ENCODE measurements at regions not wholly inside any gene's neighbourhood (a gene's known extent, or its start where the extent isn't known, plus 50 kb on each side); places are given as distances from the start of the nearest gene placed in this dataset.
"Not testable (repeated sequence)": the region's sequence is repeated elsewhere in the genome, so short reads cannot be mapped to it uniquely, and the experiment has no call there.

DNA sequence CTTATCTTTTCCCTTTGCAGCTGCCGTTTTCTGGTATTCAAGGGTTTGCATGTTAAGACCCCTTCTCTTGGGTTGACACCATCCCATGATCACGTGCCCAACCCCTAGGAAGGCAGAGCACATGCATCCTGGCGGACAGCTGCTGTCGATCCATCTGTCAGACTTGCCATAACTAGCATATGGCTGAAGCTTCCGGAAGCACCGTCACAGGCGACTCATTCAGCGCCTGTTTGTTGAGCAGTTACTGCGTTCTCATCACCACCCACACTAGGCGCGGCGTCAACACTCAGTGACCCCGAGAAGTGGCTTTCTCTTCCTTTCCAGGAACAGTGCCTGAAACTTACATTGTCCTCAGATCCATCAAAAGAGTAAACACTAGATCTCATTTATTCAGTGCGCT, 93.6 kb downstream of the SOX1 start:
- no peak overlapping the region for H3K27ac Mint-ChIP-seq
- no peaks in the 10 kb centered on the region for H3K4me1 Mint-ChIP-seq
- H3K36me3 Mint-ChIP-seq (ENCODE audit: low read depth), result no peaks in the 10 kb centered on the region
- no peak for DNase-seq
- ATAC-seq, result no peak
- H3K27me3 Mint-ChIP-seq, result peaks cover 17% of the 10 kb centered on the region
- H3K4me3 Mint-ChIP-seq, result no peak overlapping the region
- H3K9me3 Mint-ChIP-seq, result peaks cover 6% of the 10 kb centered on the region

DNA sequence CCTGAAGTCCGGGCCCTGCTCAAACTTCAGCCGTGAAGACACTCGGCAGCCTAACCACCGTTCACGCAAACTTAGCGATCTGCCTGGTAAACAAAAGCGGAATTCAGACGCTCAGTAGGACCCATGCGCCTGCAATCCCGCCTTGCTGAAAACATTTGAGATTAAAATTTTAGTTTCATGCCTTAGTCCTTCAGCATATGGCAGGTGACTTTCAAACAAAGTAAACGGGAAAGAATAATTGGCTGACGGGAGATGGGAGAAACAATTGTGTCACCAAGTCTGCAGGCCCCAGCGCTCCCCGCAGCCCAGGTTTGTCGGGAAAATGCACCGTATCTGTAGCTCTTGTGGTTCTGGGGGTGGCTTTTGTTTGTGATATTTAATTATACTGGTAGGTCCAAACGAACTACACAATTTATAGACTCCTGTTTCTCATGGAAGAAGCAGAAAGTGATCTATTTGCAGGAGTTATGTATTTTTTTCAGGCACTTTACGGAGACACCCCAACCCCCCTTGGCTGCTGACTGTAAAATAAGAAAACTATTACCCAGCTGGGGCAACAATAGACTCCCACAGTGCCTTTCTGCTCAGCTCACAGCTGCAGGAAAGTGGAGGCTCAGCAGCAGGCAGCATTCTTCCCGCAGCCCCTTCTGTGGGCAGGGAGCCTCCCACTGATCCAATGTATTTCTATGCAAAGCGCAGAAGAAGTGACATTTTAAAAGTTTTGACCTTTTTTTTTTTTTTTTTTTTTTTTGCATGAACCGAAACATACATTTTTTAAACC, 94.8 kb downstream of the SOX1 start:
- Mint-ChIP-seq H3K27ac (no peak overlapping the region), H3K4me1 (no peaks in the 10 kb centered on the region), H3K4me3 (no peak overlapping the region), H3K27me3 (peaks cover 20% of the 10 kb centered on the region), H3K36me3 (ENCODE audit: low read depth) (no peaks in the 10 kb centered on the region), H3K9me3 (peaks cover 6% of the 10 kb centered on the region)
- ATAC-seq (no peak), DNase-seq (no peak)

DNA sequence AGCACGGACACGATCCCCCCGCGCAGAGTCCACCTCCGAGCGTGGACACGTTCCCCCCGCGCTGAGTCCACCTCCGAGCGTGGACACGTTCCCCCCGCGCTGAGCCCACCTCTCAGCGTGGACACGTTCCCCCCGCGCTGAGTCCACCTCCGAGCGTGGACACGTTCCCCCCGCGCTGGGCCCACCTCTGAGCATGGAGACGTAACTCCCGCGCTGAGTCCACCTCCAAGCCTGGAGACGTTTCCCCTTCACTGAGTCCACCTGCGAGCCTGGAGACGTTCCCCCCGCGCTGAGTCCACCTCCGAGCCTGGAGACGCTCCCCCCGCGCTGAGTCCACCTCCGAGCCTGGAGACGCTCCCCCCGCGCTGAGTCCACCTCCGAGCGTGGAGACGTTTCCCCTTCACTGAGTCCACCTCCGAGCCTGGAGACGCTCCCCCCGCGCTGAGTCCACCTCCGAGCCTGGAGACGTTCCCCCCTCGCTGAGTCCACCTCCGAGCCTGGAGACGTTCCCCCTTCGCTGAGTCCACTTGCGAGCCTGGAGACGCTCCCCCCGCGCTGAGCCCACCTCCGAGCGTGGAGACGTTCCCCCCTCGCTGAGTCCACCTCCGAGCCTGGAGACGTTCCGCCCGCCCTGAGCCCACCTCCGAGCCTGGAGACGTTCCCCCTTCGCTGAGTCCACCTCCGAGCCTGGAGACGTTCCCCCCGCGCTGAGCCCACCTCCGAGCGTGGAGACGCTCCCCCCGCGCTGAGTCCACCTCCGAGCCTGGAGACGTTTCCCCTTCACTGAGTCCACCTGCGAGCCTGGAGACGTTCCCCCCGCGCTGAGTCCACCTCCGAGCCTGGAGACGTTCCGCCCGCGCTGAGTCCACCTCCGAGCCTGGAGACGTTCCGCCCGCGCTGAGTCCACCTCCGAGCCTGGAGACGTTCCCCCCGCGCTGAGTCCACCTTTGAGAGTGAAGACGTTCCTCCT, 97.0 kb downstream of the SOX1 start:
- H3K36me3 Mint-ChIP-seq (ENCODE audit: low read depth); H3K27ac Mint-ChIP-seq; H3K9me3 Mint-ChIP-seq; H3K4me3 Mint-ChIP-seq; ATAC-seq; DNase-seq; H3K4me1 Mint-ChIP-seq: not testable (repeated sequence)
- peaks cover 17% of the 10 kb centered on the region for H3K27me3 Mint-ChIP-seq

DNA sequence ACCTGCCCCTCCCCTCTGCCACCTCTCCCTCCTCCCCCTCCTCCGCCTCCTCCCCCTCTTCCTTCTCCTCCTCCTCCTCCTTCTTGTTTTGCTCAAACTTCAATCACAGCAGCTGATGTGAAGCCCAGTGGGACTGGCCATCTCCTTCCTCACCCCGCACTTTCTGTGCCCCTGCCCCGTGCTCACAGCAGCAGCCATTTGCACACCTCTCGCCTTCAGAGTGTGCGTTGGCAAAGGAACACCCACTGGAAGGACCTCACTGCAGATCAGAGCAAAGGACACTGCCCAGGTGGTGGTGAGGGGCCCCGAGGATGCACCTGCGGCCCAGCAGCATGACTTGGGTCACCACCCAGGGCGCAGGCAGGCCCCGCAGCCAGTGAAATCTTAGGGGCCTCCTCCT, 98.8 kb downstream of the SOX1 start:
- H3K9me3 Mint-ChIP-seq, result no peaks in the 10 kb centered on the region

DNA sequence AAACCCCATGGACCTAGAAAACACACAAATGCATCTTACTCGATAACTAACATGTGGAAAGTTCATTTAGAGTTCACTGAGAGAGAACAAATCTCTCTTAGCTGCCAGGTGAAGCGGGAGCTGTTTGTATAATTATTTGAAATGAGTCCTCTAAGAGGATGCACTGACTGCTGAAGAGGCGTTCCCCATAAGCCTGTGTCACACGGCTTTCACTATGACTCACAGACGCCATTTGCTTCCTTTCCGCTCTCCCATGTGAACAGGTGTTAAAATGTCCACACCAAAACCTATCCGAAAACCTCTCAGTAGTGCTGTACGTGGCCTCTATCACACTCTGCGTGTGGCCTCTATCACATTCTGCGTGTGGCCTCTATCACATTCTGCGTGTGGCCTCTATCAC, 101.8 kb downstream of the SOX1 start:
- no peak overlapping the region for H3K4me3 Mint-ChIP-seq
- no peaks in the 10 kb centered on the region for H3K4me1 Mint-ChIP-seq
- DNase-seq (no peak), ATAC-seq (no peak)
- peaks cover under 1% of the 10 kb centered on the region for H3K9me3 Mint-ChIP-seq
- H3K27ac Mint-ChIP-seq, result no peak overlapping the region
- no peaks in the 10 kb centered on the region for H3K36me3 Mint-ChIP-seq (ENCODE audit: low read depth)
- H3K27me3 Mint-ChIP-seq, result peaks cover 3% of the 10 kb centered on the region

More for the DNA sequence above, 98.8 kb downstream of the SOX1 start:
- no peaks in the 10 kb centered on the region for H3K36me3 Mint-ChIP-seq (ENCODE audit: low read depth)
- DNase-seq, result no peak
- H3K4me3 Mint-ChIP-seq, result no peak overlapping the region
- peaks cover 13% of the 10 kb centered on the region for H3K27me3 Mint-ChIP-seq
- no peaks in the 10 kb centered on the region for H3K4me1 Mint-ChIP-seq
- no peak for ATAC-seq
- no peak overlapping the region for H3K27ac Mint-ChIP-seq

DNA sequence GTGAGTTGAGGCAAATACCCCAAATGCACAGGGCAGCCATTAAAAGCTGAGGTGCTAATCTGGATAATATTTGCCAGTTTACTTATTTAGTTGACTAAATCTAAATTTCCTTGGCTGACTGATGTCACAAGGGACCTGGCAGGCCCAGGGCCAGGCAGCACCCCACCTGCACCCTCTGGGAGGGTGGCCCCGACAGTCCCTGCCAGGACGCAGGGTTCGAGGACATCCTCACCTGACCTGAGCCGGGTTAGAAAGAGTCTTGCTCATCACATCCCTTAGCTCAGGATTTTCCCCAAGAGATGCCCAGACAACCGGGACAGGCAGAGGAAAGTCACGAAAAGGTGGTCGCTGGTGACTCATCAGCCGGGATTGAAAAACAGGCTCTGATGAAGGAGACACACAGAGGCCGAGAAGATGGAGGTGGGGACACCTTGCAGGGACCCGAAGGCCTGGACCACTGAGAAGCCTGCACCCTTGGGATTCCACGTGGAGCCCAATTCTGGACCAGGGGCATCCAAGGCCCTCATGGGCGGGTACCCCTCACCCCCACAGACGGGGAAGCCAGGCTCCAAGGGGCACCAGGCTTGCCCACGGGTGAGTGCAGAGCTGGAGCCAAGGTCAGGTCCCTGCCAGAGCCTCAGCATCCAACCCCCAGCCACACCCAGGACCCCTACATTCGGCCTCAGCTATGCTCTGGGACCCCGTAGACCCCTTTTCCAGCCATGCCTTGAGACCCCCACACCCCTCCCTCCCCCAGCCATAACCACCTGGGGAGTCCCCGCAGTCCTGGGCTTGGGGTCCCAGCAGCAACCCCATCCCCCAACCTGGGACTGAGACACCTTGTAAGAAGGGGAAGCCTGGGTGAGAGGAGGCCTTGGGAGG, 103.2 kb downstream of the SOX1 start:
- DNase-seq, result no peak
- Mint-ChIP-seq H3K4me3 (no peak overlapping the region), H3K9me3 (peaks cover 7% of the 10 kb centered on the region), H3K27ac (no peak overlapping the region), H3K36me3 (ENCODE audit: low read depth) (no peaks in the 10 kb centered on the region), H3K4me1 (no peaks in the 10 kb centered on the region), H3K27me3 (peaks cover 5% of the 10 kb centered on the region)
- ATAC-seq, result no peak

DNA sequence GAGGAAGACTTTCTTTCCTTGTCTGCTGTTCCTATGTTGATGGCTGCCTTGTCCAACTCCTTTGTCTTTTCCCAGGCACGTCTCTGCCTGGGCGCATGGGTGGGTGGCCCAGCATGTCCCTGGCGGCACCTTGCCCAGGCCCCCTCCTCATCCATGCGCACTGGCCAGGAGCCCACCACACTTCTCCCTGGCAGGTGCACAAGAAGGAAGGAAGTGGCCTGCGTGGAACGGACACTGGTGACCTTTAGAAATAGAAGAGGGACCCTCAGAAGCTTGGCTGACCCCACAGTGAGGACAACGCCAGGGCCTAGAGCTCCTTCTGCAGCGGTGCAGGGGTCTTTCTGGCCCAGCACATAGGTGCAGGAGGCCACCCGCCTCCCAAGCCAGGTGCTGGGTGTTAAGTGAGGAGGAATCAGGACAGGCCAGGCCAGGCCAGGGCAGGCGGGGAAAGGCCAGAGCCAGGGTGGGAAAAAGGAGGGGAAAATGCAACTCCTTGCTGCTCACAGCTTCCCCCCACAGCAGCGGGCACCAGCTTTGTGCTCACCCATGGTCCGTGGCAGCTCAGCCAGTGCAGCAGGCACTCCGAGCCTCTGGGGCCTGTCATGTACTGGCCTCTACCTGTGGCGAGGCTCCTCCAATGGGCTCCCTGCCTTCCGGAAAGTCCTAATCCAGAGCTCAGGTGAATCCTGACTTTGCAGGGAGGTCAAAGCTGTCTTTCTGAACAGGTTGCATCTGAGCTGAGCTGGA, 104.0 kb downstream of the SOX1 start:
- Mint-ChIP-seq H3K36me3 (ENCODE audit: low read depth) (no peaks in the 10 kb centered on the region), H3K27ac (no peak overlapping the region), H3K27me3 (peaks cover 5% of the 10 kb centered on the region), H3K9me3 (peaks cover 7% of the 10 kb centered on the region), H3K4me1 (no peaks in the 10 kb centered on the region), H3K4me3 (no peak overlapping the region)
- no peak for DNase-seq
- ATAC-seq, result no peak

DNA sequence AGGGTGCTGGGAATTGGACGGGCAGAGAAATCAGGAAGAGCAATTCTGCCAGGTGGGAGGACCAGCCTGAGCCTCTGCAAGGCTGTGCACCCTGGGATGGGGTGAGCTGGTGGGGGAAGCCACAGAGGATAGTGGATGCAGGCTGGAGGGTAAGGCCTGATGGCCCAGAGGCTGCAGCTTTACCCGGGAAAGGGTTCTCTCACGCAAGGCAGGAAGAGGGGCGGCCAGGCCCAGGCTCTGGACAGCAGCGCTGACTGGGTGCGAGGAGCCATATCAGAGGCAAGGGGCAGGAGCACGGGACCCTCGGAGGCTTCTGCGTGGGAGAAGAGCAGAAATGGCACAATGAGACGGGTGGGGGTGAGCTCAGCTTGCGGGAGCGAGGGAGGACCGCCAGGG, 104.6 kb downstream of the SOX1 start:
- DNase-seq (no peak), ATAC-seq (no peak)
- no peaks in the 10 kb centered on the region for H3K36me3 Mint-ChIP-seq (ENCODE audit: low read depth)
- H3K27me3 Mint-ChIP-seq, result peaks cover 3% of the 10 kb centered on the region
- H3K4me3 Mint-ChIP-seq, result no peak overlapping the region
- no peaks in the 10 kb centered on the region for H3K4me1 Mint-ChIP-seq
- H3K9me3 Mint-ChIP-seq, result peaks cover 7% of the 10 kb centered on the region
- H3K27ac Mint-ChIP-seq, result no peak overlapping the region

DNA sequence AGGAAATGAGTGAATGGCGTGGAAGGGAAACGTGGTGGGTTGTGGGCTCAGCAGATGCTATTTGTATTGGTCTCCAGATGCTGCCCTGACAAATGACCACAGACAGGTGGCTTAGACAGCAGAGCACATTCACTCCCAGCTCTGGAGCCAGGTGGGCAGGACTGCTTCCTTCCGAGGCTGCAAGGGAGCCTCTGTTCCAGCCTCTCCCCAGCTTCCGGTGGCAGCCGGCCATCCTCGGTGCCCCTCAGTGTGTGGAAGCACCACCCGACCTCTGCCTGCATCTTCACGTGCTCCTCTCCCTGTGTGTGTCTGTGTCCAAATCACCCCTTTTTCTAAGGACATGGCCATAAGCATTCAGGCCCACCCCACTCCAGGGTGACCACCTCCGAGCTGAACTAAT, 105.1 kb downstream of the SOX1 start:
- ATAC-seq (no peak), DNase-seq (no peak)
- Mint-ChIP-seq H3K27ac (no peak overlapping the region), H3K36me3 (ENCODE audit: low read depth) (no peaks in the 10 kb centered on the region), H3K4me1 (no peaks in the 10 kb centered on the region), H3K4me3 (no peak overlapping the region), H3K27me3 (peaks cover 3% of the 10 kb centered on the region), H3K9me3 (peaks cover 7% of the 10 kb centered on the region)

DNA sequence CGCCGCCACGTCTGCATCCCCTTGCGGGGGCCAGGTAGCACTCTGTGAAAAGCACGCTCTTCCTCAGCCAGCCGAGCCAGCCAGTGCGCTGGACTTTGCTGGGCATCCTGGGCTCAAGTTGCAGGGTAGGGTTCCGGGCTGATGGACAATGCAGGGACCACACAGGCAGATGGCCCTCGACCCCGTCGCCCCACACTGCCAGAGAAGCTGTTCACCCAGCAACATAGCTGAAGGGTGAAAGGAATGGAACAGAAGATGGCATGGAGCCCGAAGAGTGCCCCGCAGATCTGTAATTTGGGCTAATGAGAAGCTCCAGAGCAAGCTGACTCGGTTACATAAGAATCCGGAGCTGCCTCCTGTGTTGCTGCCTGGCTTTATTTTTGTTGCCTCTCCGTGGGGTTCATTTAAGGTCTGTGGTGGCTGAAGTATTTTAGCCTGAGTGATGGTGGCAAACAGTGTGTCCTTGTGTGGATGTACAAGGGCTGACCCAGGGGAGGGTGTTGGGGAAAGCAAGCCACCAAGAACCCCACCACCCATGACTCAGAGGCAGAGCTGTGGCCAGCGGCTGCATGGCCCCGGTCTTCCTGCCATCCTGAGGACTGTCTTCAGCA, 105.8 kb downstream of the SOX1 start:
- Mint-ChIP-seq H3K36me3 (ENCODE audit: low read depth) (no peaks in the 10 kb centered on the region), H3K4me1 (no peaks in the 10 kb centered on the region)

DNA sequence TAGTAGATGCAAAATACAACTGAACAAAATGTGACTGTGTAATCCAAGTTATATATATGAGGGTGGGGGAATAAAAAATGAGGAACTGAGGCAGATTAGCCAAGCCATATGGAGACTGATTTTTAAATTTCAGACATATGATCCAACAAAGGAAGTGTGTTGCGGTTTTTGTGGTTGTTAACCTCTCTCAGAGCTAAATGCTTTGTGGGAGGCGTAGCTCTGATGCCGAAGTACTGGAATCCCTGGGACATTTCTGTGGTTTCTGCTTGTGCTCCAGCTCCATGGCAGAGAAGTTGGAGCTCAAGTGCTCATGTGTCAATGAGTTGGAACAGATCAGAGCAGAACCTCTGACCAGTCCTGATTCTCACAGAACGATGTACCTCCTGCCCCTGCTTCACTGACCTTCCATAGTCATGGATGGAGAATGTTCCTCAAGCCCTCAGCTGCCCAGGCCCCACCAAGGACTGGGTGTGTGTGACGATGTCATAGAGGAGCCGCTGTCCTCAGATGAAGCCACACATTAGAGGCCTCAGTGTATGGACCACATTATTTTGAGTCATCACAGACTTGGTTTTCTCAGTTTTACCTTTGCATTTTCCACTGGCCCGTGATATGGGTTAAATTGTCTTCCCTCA, 107.6 kb downstream of the SOX1 start:
- DNase-seq (no peak), ATAC-seq (no peak)
- peaks cover 3% of the 10 kb centered on the region for H3K27me3 Mint-ChIP-seq
- no peak overlapping the region for H3K4me3 Mint-ChIP-seq
- no peaks in the 10 kb centered on the region for H3K36me3 Mint-ChIP-seq (ENCODE audit: low read depth)
- no peaks in the 10 kb centered on the region for H3K4me1 Mint-ChIP-seq
- peaks cover 7% of the 10 kb centered on the region for H3K9me3 Mint-ChIP-seq
- no peak overlapping the region for H3K27ac Mint-ChIP-seq

More for the DNA sequence above, 105.8 kb downstream of the SOX1 start:
- peak; percentile 24 for ATAC-seq
- peaks cover 7% of the 10 kb centered on the region for H3K9me3 Mint-ChIP-seq
- no peak overlapping the region for H3K4me3 Mint-ChIP-seq
- H3K27ac Mint-ChIP-seq, result no peak overlapping the region
- H3K27me3 Mint-ChIP-seq, result peaks cover 3% of the 10 kb centered on the region
- no peak for DNase-seq

DNA sequence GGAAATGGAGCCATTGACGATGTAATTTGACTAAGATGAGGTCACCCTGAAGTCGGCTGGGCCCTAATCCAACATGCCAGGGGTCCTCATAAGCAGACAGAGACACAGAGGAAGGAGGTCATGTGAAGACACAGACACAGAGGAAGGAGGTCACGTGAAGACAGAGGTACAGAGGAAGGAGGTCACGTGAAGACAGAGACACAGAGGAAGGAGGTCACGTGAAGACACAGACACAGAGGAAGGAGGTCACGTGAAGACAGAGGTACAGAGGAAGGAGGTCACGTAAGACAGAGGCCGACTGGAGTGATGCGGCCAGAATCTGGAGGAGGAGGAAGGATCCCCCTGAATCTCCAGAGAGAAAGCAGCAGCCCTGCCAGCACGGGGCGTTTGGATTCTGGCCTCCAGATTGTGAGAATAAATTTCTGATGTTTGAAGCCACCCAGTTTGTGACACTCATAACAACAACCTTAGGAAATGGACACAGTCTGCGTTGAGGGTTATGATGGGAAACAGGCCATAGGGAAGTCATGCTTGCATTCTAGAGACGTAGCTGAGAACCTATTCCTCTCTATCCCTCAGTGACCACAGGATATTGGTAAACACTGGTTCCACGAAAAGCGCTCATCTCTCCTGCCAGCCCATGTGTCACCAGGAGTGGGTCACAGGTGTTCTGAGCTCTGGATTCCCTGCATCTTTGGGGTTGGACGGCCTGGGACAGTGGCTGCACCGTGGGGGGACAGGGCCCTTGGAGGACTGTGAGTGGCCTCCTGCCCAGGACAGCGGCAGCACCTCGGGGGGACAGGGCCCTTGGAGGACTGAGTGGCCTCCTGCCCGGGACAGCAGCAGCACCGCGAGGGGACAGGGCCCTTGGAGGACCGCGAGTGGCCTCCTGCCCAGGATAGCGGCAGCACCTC, 108.5 kb downstream of the SOX1 start:
- ATAC-seq (no peak), DNase-seq (no peak)
- no peaks in the 10 kb centered on the region for H3K4me1 Mint-ChIP-seq
- no peak overlapping the region for H3K27ac Mint-ChIP-seq
- H3K4me3 Mint-ChIP-seq, result no peak overlapping the region
- H3K36me3 Mint-ChIP-seq (ENCODE audit: low read depth), result no peaks in the 10 kb centered on the region
- H3K9me3 Mint-ChIP-seq, result peaks cover 7% of the 10 kb centered on the region
- H3K27me3 Mint-ChIP-seq, result peaks cover 3% of the 10 kb centered on the region
